IMR-90 (cell line): ENCODE measurements at regions not wholly inside any gene's neighbourhood (a gene's known extent, or its start where the extent isn't known, plus 50 kb on each side); places are given as distances from the start of the nearest gene placed in this dataset.

Experiments
- ATAC-seq: fragments of 200-7000 bp; cut with Tn5 transposase; 2 replicates; pipeline ENCODE4 v1.9.1; 2020; ENCODE audit warnings: low read depth, mild to moderate bottlenecking, moderate library complexity
- BruUV-seq: library from RNA; stranded (reverse); fragments of 400-500 nt; replicated peaks from 2 replicates; lab custom pipeline; 2021; lab: Mats Ljungman, UMichigan
- CTCF ChIA-PET: fragments of 300-600 bp; formaldehyde crosslinking; extraction: SDS; loops from one replicate; lab custom pipeline; 2021; ENCODE audit warnings: antibody characterized with exemption; lab: Yijun Ruan, JAX
- POLR2A ChIA-PET: fragments of 300-600 bp; sonication (Branson Sonifier 250); formaldehyde crosslinking; loops from one replicate; lab custom pipeline; 2022; ENCODE audit warnings: antibody characterized with exemption; ENCODE audit not compliant: unreplicated experiment; lab: Charles Lee
- DNase-seq: peaks from one replicate; pipeline ENCODE4 v3.0.0; 2013
- H2AFZ ChIP-seq: replicated peaks from 2 replicates; pipeline ENCODE3; 2013; ENCODE audit warnings: low read length, mild to moderate bottlenecking; ENCODE audit not compliant: poor library complexity
- H2AK5ac ChIP-seq: 2 replicates; pipeline ENCODE4 v1.6.1; 2013; ENCODE audit warnings: low read depth, low read length, inconsistent platforms
- H2AK9ac ChIP-seq: replicated peaks from 2 replicates; pipeline ENCODE3; 2013; ENCODE audit warnings: mild to moderate bottlenecking, low read depth, low read length, moderate library complexity; ENCODE audit not compliant: poor library complexity
- H2BK120ac ChIP-seq: 2 replicates; pipeline ENCODE4 v1.6.1; 2013; ENCODE audit warnings: low read depth, low read length, inconsistent platforms
- H2BK15ac ChIP-seq: 3 replicates; pipeline ENCODE4 v1.6.1; 2013; ENCODE audit warnings: low read depth, low read length, inconsistent platforms
- H2BK20ac ChIP-seq: 2 replicates; pipeline ENCODE4 v1.6.1; 2013; ENCODE audit warnings: low read depth, mild to moderate bottlenecking, inconsistent platforms, low read length, moderate library complexity
- H2BK5ac ChIP-seq: 2 replicates; pipeline ENCODE4 v1.6.1; 2013; ENCODE audit warnings: mild to moderate bottlenecking, low read depth, low read length, inconsistent platforms; ENCODE audit not compliant: poor library complexity, severe bottlenecking
- H3K14ac ChIP-seq: replicated peaks from 2 replicates; pipeline ENCODE4 v1.6.1; 2013; ENCODE audit warnings: low read depth, low read length, inconsistent platforms
- H3K18ac ChIP-seq: 2 replicates; pipeline ENCODE4 v1.6.1; 2013; ENCODE audit warnings: low read depth, low read length, control low read depth
- H3K23ac ChIP-seq: 2 replicates; pipeline ENCODE4 v1.6.1; 2013; ENCODE audit warnings: low read depth, low read length, inconsistent platforms
- H3K27ac ChIP-seq: 2 replicates; pipeline ENCODE4 v1.5.1; 2013; ENCODE audit warnings: mild to moderate bottlenecking, control low read depth, low read length; ENCODE audit not compliant: insufficient read depth
- H3K27me3 ChIP-seq: 2 replicates; pipeline ENCODE4 v1.6.1; 2013; ENCODE audit warnings: low read length; ENCODE audit not compliant: control insufficient read depth, insufficient read depth
- H3K36me3 ChIP-seq: 2 replicates; pipeline ENCODE4 v1.6.1; 2013; ENCODE audit warnings: low read length, mixed read lengths; ENCODE audit not compliant: control insufficient read depth, insufficient read depth
- H3K4ac ChIP-seq: 2 replicates; pipeline ENCODE4 v1.6.1; 2013; ENCODE audit warnings: low read depth, low read length, inconsistent platforms
- H3K4me1 ChIP-seq: 2 replicates; pipeline ENCODE4 v1.6.1; 2013; ENCODE audit warnings: low read length, mixed read lengths; ENCODE audit not compliant: control insufficient read depth, insufficient read depth
- H3K4me2 ChIP-seq: 2 replicates; pipeline ENCODE4 v1.6.1; 2013; ENCODE audit warnings: low read depth, mild to moderate bottlenecking, control low read depth, low read length, moderate library complexity
- H3K4me3 ChIP-seq: 2 replicates; pipeline ENCODE4 v1.5.1; 2013; ENCODE audit warnings: low read depth, mild to moderate bottlenecking, control low read depth, low read length, moderate library complexity; ENCODE audit not compliant: insufficient read depth
- H3K56ac ChIP-seq: 2 replicates; pipeline ENCODE4 v1.6.1; 2013; ENCODE audit warnings: low read length, inconsistent platforms; ENCODE audit not compliant: insufficient read depth; ENCODE audit errors: extremely low read depth
- H3K79me1 ChIP-seq, 2 experiments: 2 replicates each; pipeline ENCODE4 v1.6.1; 2013; ENCODE audit warnings: low read length in 2 of 2, inconsistent platforms in 1 of 2, low read depth in 1 of 2
- H3K9ac ChIP-seq: 2 replicates; pipeline ENCODE4 v1.6.1; 2013; ENCODE audit warnings: low read depth, low read length, control low read depth
- H3K9me1 ChIP-seq: 2 replicates; pipeline ENCODE4 v1.6.1; 2013; ENCODE audit warnings: low read length, inconsistent platforms; ENCODE audit not compliant: insufficient read depth
- H3K9me3 ChIP-seq: 2 replicates; pipeline ENCODE4 v1.6.1; 2013; ENCODE audit warnings: low read length; ENCODE audit not compliant: control insufficient read depth, insufficient read depth
- H4K20me1 ChIP-seq: 2 replicates; pipeline ENCODE4 v1.6.1; 2013; ENCODE audit warnings: low read length, inconsistent platforms; ENCODE audit not compliant: insufficient read depth
- H4K5ac ChIP-seq: 2 replicates; pipeline ENCODE4 v1.6.1; 2013; ENCODE audit warnings: mild to moderate bottlenecking, low read depth, low read length, control low read depth
- H4K8ac ChIP-seq, 2 experiments: 2 replicates each; pipeline ENCODE4 v1.6.1; 2013; ENCODE audit warnings: low read depth in 2 of 2, low read length in 2 of 2, control low read depth in 1 of 2, inconsistent platforms in 1 of 2
- H4K91ac ChIP-seq: 2 replicates; pipeline ENCODE4 v1.6.1; 2013; ENCODE audit warnings: low read depth, low read length, inconsistent platforms; ENCODE audit not compliant: insufficient read depth
- BHLHE40 ChIP-seq: fragments of 150-350 bp; IDR thresholded peaks from 2 replicates; pipeline ENCODE4 v1.6.1; 2016; ENCODE audit warnings: mild to moderate bottlenecking, low read depth, low read length
- FOS ChIP-seq: fragments of 150-350 bp; IDR thresholded peaks from 2 replicates; pipeline ENCODE4 v1.6.1; 2016; ENCODE audit warnings: low read depth, low read length
- NFE2L2 ChIP-seq: fragments of 150-350 bp; IDR thresholded peaks from 2 replicates; pipeline ENCODE4 v1.6.1; 2016; ENCODE audit warnings: low read depth, mild to moderate bottlenecking, low read length
- SMC3 ChIP-seq: fragments of 150-350 bp; IDR thresholded peaks from 2 replicates; pipeline ENCODE4 v1.6.1; 2016; ENCODE audit warnings: low read depth, mild to moderate bottlenecking, antibody characterized with exemption, low read length, moderate library complexity
- WGBS, 2 experiments: methylation state at CpG; one replicate each; pipeline versions ENCODE4 v1.1.5 to v1.1.7; 2013; ENCODE audit warnings: missing lambda C conversion rate in 2 of 2; ENCODE audit not compliant: insufficient read length in 1 of 2; ENCODE audit errors: extremely low coverage in 2 of 2; 5-methylcytosine and 5-hydroxymethylcytosine counted together
- dilution Hi-C: fragments of 300-500 bp; cut with HindIII; formaldehyde crosslinking; loops from one replicate; pipeline ENCODE4 v1.14.3; 2018; ENCODE audit warnings: low sequenced_read_pairs; ENCODE audit not compliant: unreplicated experiment
- in situ Hi-C: fragments of 300-500 bp; cut with MboI; formaldehyde crosslinking; loops from 3 replicates; pipeline ENCODE4 v1.14.3; 2019; ENCODE audit warnings: low sequenced_read_pairs, inconsistent platforms, mixed read lengths
- intact Hi-C: fragments of 100-400 bp; cut with micrococcal nuclease; formaldehyde crosslinking; loops from 2 replicates; pipeline ENCODE4 v1.10.0; 2022

DNA sequence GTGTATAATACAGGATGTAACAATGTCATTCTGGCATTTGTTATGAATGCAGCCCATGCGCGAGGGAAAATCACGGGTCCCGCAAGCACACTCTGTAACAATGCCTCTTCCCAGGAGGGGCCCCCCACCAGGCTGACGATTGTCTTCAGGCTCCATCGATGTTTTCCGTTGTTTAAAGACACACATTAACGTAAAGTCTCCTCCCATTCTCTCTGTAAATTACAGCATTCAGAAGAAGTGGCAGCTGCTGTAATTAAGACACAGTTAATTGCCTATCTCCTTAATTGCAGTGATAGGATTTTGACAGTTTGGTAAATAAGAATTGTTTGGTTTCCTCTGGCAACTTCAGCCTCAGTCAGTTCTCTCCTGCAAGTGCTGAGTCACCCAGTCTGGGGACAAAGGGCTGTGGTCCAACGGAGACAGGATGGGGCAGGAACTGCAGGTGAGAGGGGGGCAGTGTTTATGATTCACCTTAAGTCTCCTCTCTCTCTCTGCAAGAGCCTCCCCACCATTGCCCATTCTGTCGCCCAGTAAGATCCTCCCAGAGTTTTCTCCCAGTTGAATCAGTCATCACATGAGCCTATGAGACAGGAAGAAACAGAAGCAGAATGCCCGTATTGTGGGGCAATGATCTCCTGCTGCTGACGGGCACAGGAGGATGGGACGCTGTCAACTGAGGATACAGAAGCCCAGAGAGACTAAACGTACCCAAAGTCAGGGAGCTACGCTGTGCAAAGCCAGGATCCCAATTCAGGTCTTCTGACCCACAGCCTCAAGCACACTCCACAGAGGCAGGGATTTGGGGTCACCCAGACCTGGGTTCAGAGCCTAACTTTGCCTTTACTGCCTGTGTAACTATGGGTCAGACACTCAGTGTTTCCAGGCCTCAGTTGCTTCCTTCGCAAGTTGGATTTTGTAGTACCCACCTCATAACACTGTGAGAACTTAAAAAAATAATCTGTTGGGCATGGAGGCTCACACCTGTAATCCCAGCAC is 110.0 kb downstream of the ADSS2 start:
- in situ Hi-C loops = no loop called here

More for the DNA sequence above, 110.0 kb downstream of the ADSS2 start:
- H3K4me2 ChIP-seq = no peak overlapping the region
- peaks cover 2% of the 10 kb centered on the region; the same call in 1 of the 2 replicates for H3K4me1 ChIP-seq
- CTCF ChIA-PET = no interaction called here
- H2AFZ ChIP-seq = peak overlapping the region; percentile 9
- H2AK5ac ChIP-seq = no peak overlapping the region
- TF ChIP-seq SMC3 (no peak), NFE2L2 (peak; percentile 56), BHLHE40 (no peak), FOS (0 out of 2 replicates have a peak, but pooled peaks have one; percentile 16)
- 0 out of 2 replicates have a peak overlapping the region, but pooled peaks have one; percentile 29 for H3K18ac ChIP-seq
- H3K79me1 ChIP-seq = no peaks in the 10 kb centered on the region
- no peaks in the 10 kb centered on the region for H3K27me3 ChIP-seq
- POLR2A ChIA-PET = no interaction called here
- no TSS peak for BruUV-seq
- ATAC-seq (peak; percentile 27; the same call in 1 of the 2 replicates), DNase-seq (no peak)
- no peak overlapping the region for H2BK120ac ChIP-seq
- no peak overlapping the region for H2BK5ac ChIP-seq
- no peak overlapping the region for H3K4ac ChIP-seq
- H4K8ac ChIP-seq = no peak overlapping the region
- H3K36me3 ChIP-seq = no peaks in the 10 kb centered on the region
- 63% methylated on average over 5 of the region's 16 CpGs; no CpG with 5 or more reads in 1 of the 2 experiments for WGBS, 2 experiments
- H3K14ac ChIP-seq = no peak overlapping the region; the same call in 1 of the 2 replicates
- H3K4me3 ChIP-seq = no peak overlapping the region
- H3K23ac ChIP-seq = no peak overlapping the region
- H3K9ac ChIP-seq = no peak overlapping the region
- H3K9me1 ChIP-seq = peaks cover 3% of the 10 kb centered on the region; the same call in 1 of the 2 replicates
- H2AK9ac ChIP-seq = no peak overlapping the region
- intact Hi-C loops (no loop called here), dilution Hi-C loops (no loop called here)
- H4K20me1 ChIP-seq = no peaks in the 10 kb centered on the region
- H3K9me3 ChIP-seq = no peaks in the 10 kb centered on the region
- no peak overlapping the region for H3K56ac ChIP-seq
- no peak overlapping the region for H2BK20ac ChIP-seq
- H3K27ac ChIP-seq = no peak overlapping the region
- H2BK15ac ChIP-seq = no peak overlapping the region
- H4K5ac ChIP-seq = no peak overlapping the region
- H4K91ac ChIP-seq = no peak overlapping the region; the same call in 1 of the 2 replicates
